AG04450 (cell line): ENCODE measurements at regions not wholly inside any gene's neighbourhood (a gene's known extent, or its start where the extent isn't known, plus 50 kb on each side); places are given as distances from the start of the nearest gene placed in this dataset.

Experiments
- CTCF ChIA-PET: fragments of 300-600, 350-600 bp; formaldehyde crosslinking; extraction: SDS; loops from one replicate; lab custom pipeline; 2022; ENCODE audit warnings: antibody characterized with exemption, inconsistent platforms; lab: Charles Lee
- POLR2A ChIA-PET: fragments of 350-600 bp; formaldehyde crosslinking; extraction: SDS; loops from one replicate; lab custom pipeline; 2021; ENCODE audit warnings: antibody characterized with exemption, inconsistent platforms; lab: Yijun Ruan, JAX
- DNase-seq: peaks from one replicate; pipeline ENCODE4 v3.0.0-alpha.2; 2011; ENCODE audit warnings: low read depth, low spot score
- H3K27ac ChIP-seq: one replicate; pipeline ENCODE4 v1.5.1; 2012; ENCODE audit warnings: low read depth, low read length, control low read depth
- H3K27me3 ChIP-seq: one replicate; pipeline ENCODE4 v1.6.0; 2012; ENCODE audit warnings: low read length; ENCODE audit not compliant: control insufficient read depth, insufficient read depth
- H3K4me3 ChIP-seq: 2 replicates; pipeline ENCODE4 v1.5.1; 2011; ENCODE audit warnings: mild to moderate bottlenecking, low read depth, low read length, control low read depth
- H3K9me3 ChIP-seq: 2 replicates; pipeline ENCODE4 v1.5.1; 2012; ENCODE audit warnings: low read length; ENCODE audit not compliant: control insufficient read depth, insufficient read depth
- CTCF ChIP-seq: IDR thresholded peaks from 2 replicates; pipeline ENCODE4 v1.5.1; 2011; ENCODE audit warnings: low read depth, low read length, control low read depth, inconsistent platforms

GRCh38 chr6:6469074-6469473 is 119.4 kb upstream of the LY86 start:
- CTCF ChIA-PET = no interaction called here

GRCh38 chr6:6470123-6470522 is 118.4 kb upstream of the LY86 start:
- Histone ChIP-seq H3K27ac (no peak overlapping the region), H3K27me3 (no peaks in the 10 kb centered on the region), H3K4me3 (no peak overlapping the region), H3K9me3 (peaks cover 37% of the 10 kb centered on the region)
- no peak for DNase-seq
- POLR2A ChIA-PET = no interaction called here
- no peak for TF ChIP-seq CTCF
- CTCF ChIA-PET = no interaction called here

More at GRCh38 chr6:6469074-6469473, 119.4 kb upstream of the LY86 start:
- POLR2A ChIA-PET = no interaction called here
- peaks cover 29% of the 10 kb centered on the region for H3K9me3 ChIP-seq
- DNase-seq = no peak
- no peak overlapping the region for H3K4me3 ChIP-seq
- no peak overlapping the region for H3K27ac ChIP-seq
- H3K27me3 ChIP-seq = no peaks in the 10 kb centered on the region
- TF ChIP-seq CTCF = no peak

- H3K27me3 ChIP-seq = no peaks in the 10 kb centered on the region
- peaks cover 43% of the 10 kb centered on the region for H3K9me3 ChIP-seq
- CTCF ChIA-PET = no interaction called here
- no peak overlapping the region for H3K27ac ChIP-seq
- POLR2A ChIA-PET = no interaction called here
- no peak for DNase-seq
- TF ChIP-seq CTCF = no peak
- H3K4me3 ChIP-seq = no peak overlapping the region
Measured at GRCh38 chr6:6471276-6471675, 117.2 kb upstream of the LY86 start.

GRCh38 chr6:6474170-6474920 is 114.2 kb upstream of the LY86 start:
- DNase-seq = no peak
- TF ChIP-seq CTCF = no peak
- POLR2A ChIA-PET = no interaction called here
- H3K27me3 ChIP-seq = no peaks in the 10 kb centered on the region
- H3K4me3 ChIP-seq = no peak overlapping the region
- H3K27ac ChIP-seq = no peak overlapping the region
- CTCF ChIA-PET = no interaction called here
- peaks cover 39% of the 10 kb centered on the region for H3K9me3 ChIP-seq

GRCh38 chr6:6479785-6480184 is 108.7 kb upstream of the LY86 start:
- no peak for DNase-seq
- Histone ChIP-seq H3K27ac (no peak overlapping the region), H3K9me3 (peaks cover 21% of the 10 kb centered on the region), H3K27me3 (no peaks in the 10 kb centered on the region), H3K4me3 (no peak overlapping the region)
- ChIA-PET CTCF (no interaction called here), POLR2A (no interaction called here)
- TF ChIP-seq CTCF = no peak
